Bronchial epithelial cell (primary cell): ENCODE measurements at regions not wholly inside any gene's neighbourhood (a gene's known extent, or its start where the extent isn't known, plus 50 kb on each side); places are given as distances from the start of the nearest gene placed in this dataset.

Source experiments
- DNase-seq: peaks from one replicate; pipeline ENCODE4 v3.0.0-alpha.2; 2010; ENCODE audit warnings: low read depth
- FAIRE-seq: peaks from 2 replicates; lab custom pipeline; 2011; peaks lifted over from hg19 to GRCh38; lab: Jason Lieb, UNC
- H3K27me3 ChIP-seq: 2 replicates; pipeline ENCODE4 v1.5.1; 2011; ENCODE audit warnings: low read length; ENCODE audit not compliant: control insufficient read depth, insufficient read depth
- H3K36me3 ChIP-seq: 2 replicates; pipeline ENCODE4 v1.5.1; 2011; ENCODE audit warnings: low read length; ENCODE audit not compliant: control insufficient read depth, insufficient read depth
- H3K4me3 ChIP-seq: 2 replicates; pipeline ENCODE4 v1.5.1; 2011; ENCODE audit warnings: mild to moderate bottlenecking, low read depth, low read length, control low read depth
- CTCF ChIP-seq: IDR thresholded peaks from 2 replicates; pipeline ENCODE4 v1.5.1; 2011; ENCODE audit warnings: mild to moderate bottlenecking, moderate library complexity, low read length, control low read depth, inconsistent platforms; ENCODE audit not compliant: insufficient read depth, severe bottlenecking

GRCh38 chr11:115556984-115557383, 52.8 kb upstream of the CADM1 start:
- H3K36me3 ChIP-seq = no peaks in the 10 kb centered on the region
- DNase-seq = no peak
- no peak for FAIRE-seq
- H3K27me3 ChIP-seq = no peaks in the 10 kb centered on the region
- no peak overlapping the region for H3K4me3 ChIP-seq
- TF ChIP-seq CTCF = no peak

GRCh38 chr11:115555336-115556090, 51.3 kb upstream of the CADM1 start:
- no peaks in the 10 kb centered on the region for H3K27me3 ChIP-seq
- H3K4me3 ChIP-seq = no peak overlapping the region
- H3K36me3 ChIP-seq = no peaks in the 10 kb centered on the region
- no peak for TF ChIP-seq CTCF
- FAIRE-seq = no peak
- DNase-seq = no peak
